ENCODE measurements at regions not wholly inside any gene's neighbourhood (a gene's known extent, or its start where the extent isn't known, plus 50 kb on each side); places are given as distances from the start of the nearest gene placed in this dataset.

DNA sequence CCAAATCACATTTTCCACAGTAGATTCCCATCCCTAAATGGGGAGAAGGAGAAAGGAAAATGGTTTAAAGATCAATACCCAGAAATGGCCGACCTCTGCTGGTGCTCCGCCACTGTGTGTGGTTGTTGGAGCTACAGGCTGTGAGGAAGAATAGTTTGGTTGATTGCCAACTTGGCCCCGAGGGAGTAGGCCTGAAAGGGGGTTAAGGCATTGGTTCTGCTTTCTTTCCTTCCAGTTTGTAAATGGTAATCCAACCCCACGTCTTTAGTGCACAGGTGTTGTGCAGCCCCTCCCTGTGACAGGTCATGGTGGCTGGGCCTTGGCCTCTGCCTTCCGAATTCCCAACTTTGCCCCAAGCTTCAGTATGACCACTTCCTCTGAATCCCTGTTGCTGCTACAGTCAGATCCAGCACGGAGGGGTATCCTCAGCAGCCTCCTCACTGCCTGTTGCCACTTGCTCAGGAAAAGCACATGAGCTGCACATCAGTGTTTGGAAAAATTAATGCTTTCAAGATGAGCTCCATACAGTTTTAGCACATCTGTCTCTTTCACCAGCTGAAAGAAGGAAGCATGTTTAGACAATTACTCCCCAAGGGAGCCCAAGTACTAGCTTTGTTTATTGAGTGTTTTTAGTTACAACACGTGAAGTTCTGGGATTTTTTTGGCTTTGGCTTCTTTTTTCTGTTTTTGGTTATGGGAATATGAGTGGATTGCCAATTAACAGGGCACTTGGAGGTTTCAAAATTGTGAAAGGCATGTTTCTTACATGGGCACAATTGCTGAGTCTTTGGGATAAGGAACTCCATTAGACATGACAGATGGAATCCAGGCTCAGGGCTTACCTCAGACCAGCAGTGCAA lies 92.3 kb upstream of the ROPN1 start:
- no peak overlapping the region for H3K27ac ChIP-seq (ENCODE audit: extremely low read length, insufficient read depth, low read length)
- POLR2A ChIA-PET: no interaction called here
- DNase-seq (ENCODE audit: low spot score): no peak
- H3K79me2 ChIP-seq (ENCODE audit: insufficient read depth, low read length): no peaks in the 10 kb centered on the region
- no TSS peak for BruUV-seq (replicated peaks)
- 8% methylated on average over 7 of the region's 7 CpGs for WGBS (ENCODE audit: low lambda C conversion rate)
- in situ Hi-C loops (cut with HindIII; ENCODE audit: extremely low pct_ligation_motif_present, low pct_unique_long_range_greater_than_20kb) (no loop called here), intact Hi-C loops (cut with micrococcal nuclease; ENCODE audit: unreplicated experiment) (no loop called here)
- CTCF ChIA-PET (ENCODE audit: low intra/inter-chr PET ratio, low total read pairs): no interaction called here
- H2AFZ ChIP-seq (ENCODE audit: low read length): no peak overlapping the region
- no peaks in the 10 kb centered on the region for H3K36me3 ChIP-seq (replicated peaks in 1 of 2; ENCODE audit: control insufficient read depth in 1 of 2, insufficient read depth in 2 of 2, low read length in 2 of 2)
- no peaks in the 10 kb centered on the region for H4K20me1 ChIP-seq (ENCODE audit: insufficient read depth, low read length)
- H3K27me3 ChIP-seq (ENCODE audit: control insufficient read depth in 1 of 2, insufficient read depth in 2 of 2, low read length in 2 of 2): no peaks in the 10 kb centered on the region
- TF ChIP-seq RFX3 (CRISPR knock-in tag; IDR thresholded peaks at IDR 0.05) (no peak), ZNF292 (CRISPR knock-in tag; IDR thresholded peaks at IDR 0.05; ENCODE audit: borderline replicate concordance, low read depth) (no peak), ZNF20 (CRISPR knock-in tag; IDR thresholded peaks at IDR 0.05) (no peak), POGZ (CRISPR knock-in tag; IDR thresholded peaks at IDR 0.05) (no peak), RELA (CRISPR knock-in tag; IDR thresholded peaks at IDR 0.05) (no peak), ZMYM3 (CRISPR knock-in tag; IDR thresholded peaks at IDR 0.05) (no peak), KLF13 (CRISPR knock-in tag; IDR thresholded peaks at IDR 0.05) (no peak)
- H3K4me3 ChIP-seq (replicated peaks in 1 of 3; ENCODE audit: insufficient read depth in 1 of 3, low read depth in 2 of 3, low read length in 3 of 3): no peak overlapping the region
- no peaks in the 10 kb centered on the region for H3K9me3 ChIP-seq (ENCODE audit: low read length)
- no peaks in the 10 kb centered on the region for H3K4me1 ChIP-seq (ENCODE audit: insufficient read depth, low read length)
- H3K9ac ChIP-seq (ENCODE audit: insufficient read depth, low read depth, low read length): no peak overlapping the region
- no peak for FAIRE-seq
- ATAC-seq: no peak
- no peak overlapping the region for H3K4me2 ChIP-seq (ENCODE audit: low read depth, low read length)

DNA sequence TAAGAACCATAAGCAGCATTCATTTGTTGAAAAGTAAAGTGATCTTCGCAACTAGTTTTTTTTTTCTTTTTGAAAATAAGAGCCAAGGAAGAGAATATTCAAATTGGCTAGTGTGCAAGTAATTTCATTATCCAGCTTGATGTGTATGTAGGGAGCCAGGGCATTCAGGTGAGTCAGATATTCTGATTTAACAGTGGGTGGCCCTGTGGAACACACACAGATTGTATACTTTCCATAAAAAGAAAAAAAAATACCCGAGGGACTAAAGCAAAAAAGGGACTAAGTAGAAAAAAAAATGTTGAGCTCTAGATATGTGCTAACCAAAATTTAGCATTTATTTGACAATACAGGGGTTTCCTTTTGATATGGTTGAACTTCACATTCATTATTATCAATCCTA lies 96.9 kb upstream of the ROPN1 start:
- no peak for ATAC-seq
- H3K4me3 ChIP-seq (replicated peaks in 1 of 3; ENCODE audit: insufficient read depth in 1 of 3, low read depth in 2 of 3, low read length in 3 of 3): no peak overlapping the region
- no peaks in the 10 kb centered on the region for H3K79me2 ChIP-seq (ENCODE audit: insufficient read depth, low read length)
- ChIA-PET POLR2A (no interaction called here), CTCF (ENCODE audit: low intra/inter-chr PET ratio, low total read pairs) (no interaction called here)
- no peak for FAIRE-seq
- in situ Hi-C loops (cut with HindIII; ENCODE audit: extremely low pct_ligation_motif_present, low pct_unique_long_range_greater_than_20kb) (no loop called here), intact Hi-C loops (cut with micrococcal nuclease; ENCODE audit: unreplicated experiment) (no loop called here)
- no peak overlapping the region for H2AFZ ChIP-seq (ENCODE audit: low read length)
- peaks cover 0 to 8% of the 10 kb centered on the region in 2 experiments; a peak in 1 of 5 replicates for H3K27me3 ChIP-seq (ENCODE audit: control insufficient read depth in 1 of 2, insufficient read depth in 2 of 2, low read length in 2 of 2)
- 6% methylated on average over 2 of the region's 2 CpGs for WGBS (ENCODE audit: low lambda C conversion rate)
- DNase-seq (ENCODE audit: low spot score): no peak
- H3K36me3 ChIP-seq (replicated peaks in 1 of 2; ENCODE audit: control insufficient read depth in 1 of 2, insufficient read depth in 2 of 2, low read length in 2 of 2): no peaks in the 10 kb centered on the region
- H3K4me2 ChIP-seq (ENCODE audit: low read depth, low read length): no peak overlapping the region
- no peak overlapping the region for H3K27ac ChIP-seq (ENCODE audit: extremely low read length, insufficient read depth, low read length)
- BruUV-seq (replicated peaks): no TSS peak
- no peaks in the 10 kb centered on the region for H3K4me1 ChIP-seq (ENCODE audit: insufficient read depth, low read length)
- H3K9ac ChIP-seq (ENCODE audit: insufficient read depth, low read depth, low read length): no peak overlapping the region
- H3K9me3 ChIP-seq (ENCODE audit: low read length): no peaks in the 10 kb centered on the region
- no peaks in the 10 kb centered on the region for H4K20me1 ChIP-seq (ENCODE audit: insufficient read depth, low read length)
- TF ChIP-seq ERF (CRISPR knock-in tag; IDR thresholded peaks at IDR 0.05): no peak
- TF ChIP-seq FIP1L1 (IDR thresholded peaks at IDR 0.05; ENCODE audit: borderline replicate concordance, insufficient read depth, low read depth, low read length): no peak
- TF ChIP-seq ZNF124 (CRISPR knock-in tag; IDR thresholded peaks at IDR 0.05): no peak
- TF ChIP-seq PHF21A (CRISPR knock-in tag; IDR thresholded peaks at IDR 0.05): no peak
- TF ChIP-seq HCFC1 (IDR thresholded peaks at IDR 0.05; ENCODE audit: low read depth, low read length): no peak
- TF ChIP-seq ZNF782 (CRISPR knock-in tag; IDR thresholded peaks at IDR 0.05; ENCODE audit: borderline replicate concordance): no peak
- TF ChIP-seq ZNF460 (CRISPR knock-in tag; IDR thresholded peaks at IDR 0.05; ENCODE audit: borderline replicate concordance): no peak
- no peak for TF ChIP-seq DNMT1 (CRISPR knock-in tag; IDR thresholded peaks at IDR 0.05)
- TF ChIP-seq ZSCAN20 (CRISPR knock-in tag; IDR thresholded peaks at IDR 0.05; ENCODE audit: borderline replicate concordance): no peak
- TF ChIP-seq, protein P1, sequence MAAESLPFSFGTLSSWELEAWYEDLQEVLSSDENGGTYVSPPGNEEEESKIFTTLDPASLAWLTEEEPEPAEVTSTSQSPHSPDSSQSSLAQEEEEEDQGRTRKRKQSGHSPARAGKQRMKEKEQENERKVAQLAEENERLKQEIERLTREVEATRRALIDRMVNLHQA (CRISPR knock-in tag; IDR thresholded peaks at IDR 0.05): no peak
- TF ChIP-seq, protein P2, sequence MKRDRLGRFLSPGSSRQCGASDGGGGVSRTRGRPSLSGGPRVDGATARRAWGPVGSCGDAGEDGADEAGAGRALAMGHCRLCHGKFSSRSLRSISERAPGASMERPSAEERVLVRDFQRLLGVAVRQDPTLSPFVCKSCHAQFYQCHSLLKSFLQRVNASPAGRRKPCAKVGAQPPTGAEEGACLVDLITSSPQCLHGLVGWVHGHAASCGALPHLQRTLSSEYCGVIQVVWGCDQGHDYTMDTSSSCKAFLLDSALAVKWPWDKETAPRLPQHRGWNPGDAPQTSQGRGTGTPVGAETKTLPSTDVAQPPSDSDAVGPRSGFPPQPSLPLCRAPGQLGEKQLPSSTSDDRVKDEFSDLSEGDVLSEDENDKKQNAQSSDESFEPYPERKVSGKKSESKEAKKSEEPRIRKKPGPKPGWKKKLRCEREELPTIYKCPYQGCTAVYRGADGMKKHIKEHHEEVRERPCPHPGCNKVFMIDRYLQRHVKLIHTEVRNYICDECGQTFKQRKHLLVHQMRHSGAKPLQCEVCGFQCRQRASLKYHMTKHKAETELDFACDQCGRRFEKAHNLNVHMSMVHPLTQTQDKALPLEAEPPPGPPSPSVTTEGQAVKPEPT (CRISPR knock-in tag; IDR thresholded peaks at IDR 0.05; ENCODE audit: low read depth): no peak
- no peak for TF ChIP-seq PHF5A (CRISPR knock-in tag; IDR thresholded peaks at IDR 0.05; ENCODE audit: low read depth, unreplicated experiment)

Data from HepG2 (cell line).